BJ (cell line): ENCODE measurements at regions not wholly inside any gene's neighbourhood (a gene's known extent, or its start where the extent isn't known, plus 50 kb on each side); places are given as distances from the start of the nearest gene placed in this dataset.
"Not testable (repeated sequence)": the region's sequence is repeated elsewhere in the genome, so short reads cannot be mapped to it uniquely, and the experiment has no call there.

Source experiments
- CTCF ChIA-PET: fragments of 350-600 bp; formaldehyde crosslinking; extraction: SDS; loops from one replicate; lab custom pipeline; 2021; ENCODE audit warnings: antibody characterized with exemption, inconsistent platforms; lab: Yijun Ruan, JAX
- POLR2A ChIA-PET: fragments of 300-600 bp; sonication (Branson Sonifier 250); formaldehyde crosslinking; extraction: SDS; loops from one replicate; lab custom pipeline; 2021; ENCODE audit warnings: antibody characterized with exemption; lab: Charles Lee
- DNase-seq: peaks from one replicate; pipeline ENCODE4 v3.0.0-alpha.2; 2011; ENCODE audit warnings: low read depth
- H3K27me3 ChIP-seq: 2 replicates; pipeline ENCODE4 v1.6.0; 2011; ENCODE audit warnings: low read length; ENCODE audit not compliant: control insufficient read depth, insufficient read depth
- H3K36me3 ChIP-seq: 2 replicates; pipeline ENCODE4 v1.5.1; 2011; ENCODE audit warnings: low read length; ENCODE audit not compliant: control insufficient read depth, insufficient read depth
- H3K4me3 ChIP-seq: 2 replicates; pipeline ENCODE4 v1.5.1; 2011; ENCODE audit warnings: low read depth, mild to moderate bottlenecking, control low read depth, low read length
- CTCF ChIP-seq: IDR thresholded peaks from 2 replicates; pipeline ENCODE4 v1.5.1; 2011; ENCODE audit warnings: low read depth, mild to moderate bottlenecking, control low read depth, inconsistent platforms, low read length, moderate library complexity; ENCODE audit not compliant: insufficient read depth

GRCh38 chrX:128816919-128817318 is 706.4 kb downstream of the SMARCA1 start:
- ChIA-PET CTCF (no interaction called here), POLR2A (no interaction called here)
- no peak for DNase-seq
- no peaks in the 10 kb centered on the region for H3K27me3 ChIP-seq
- H3K36me3 ChIP-seq, result no peaks in the 10 kb centered on the region
- no peak for TF ChIP-seq CTCF
- no peak overlapping the region for H3K4me3 ChIP-seq

- ChIA-PET POLR2A (no interaction called here), CTCF (no interaction called here)
- no peak overlapping the region for H3K4me3 ChIP-seq
- H3K36me3 ChIP-seq, result no peaks in the 10 kb centered on the region
- DNase-seq, result no peak
- no peaks in the 10 kb centered on the region for H3K27me3 ChIP-seq
- no peak for TF ChIP-seq CTCF
Measured at GRCh38 chrX:128807367-128807766, 715.9 kb downstream of the SMARCA1 start.

GRCh38 chrX:128805236-128805635 is 718.1 kb downstream of the SMARCA1 start:
- Histone ChIP-seq H3K27me3 (no peaks in the 10 kb centered on the region), H3K4me3 (no peak overlapping the region), H3K36me3 (no peaks in the 10 kb centered on the region)
- CTCF ChIA-PET, result no interaction called here
- POLR2A ChIA-PET, result no interaction called here
- DNase-seq, result no peak
- no peak for TF ChIP-seq CTCF

- Histone ChIP-seq H3K27me3 (no peaks in the 10 kb centered on the region), H3K36me3 (no peaks in the 10 kb centered on the region), H3K4me3 (no peak overlapping the region)
- ChIA-PET POLR2A (no interaction called here), CTCF (no interaction called here)
- no peak for TF ChIP-seq CTCF
- no peak for DNase-seq
Measured at GRCh38 chrX:128804828-128805227, 718.5 kb downstream of the SMARCA1 start.

- Histone ChIP-seq H3K27me3 (no peaks in the 10 kb centered on the region), H3K36me3 (no peaks in the 10 kb centered on the region), H3K4me3 (no peak overlapping the region)
- ChIA-PET CTCF (no interaction called here), POLR2A (no interaction called here)
- DNase-seq, result no peak
- TF ChIP-seq CTCF, result no peak
Measured at GRCh38 chrX:128800138-128800537, 723.2 kb downstream of the SMARCA1 start.

GRCh38 chrX:128783139-128783538 is 730.9 kb upstream of the ACTRT1 start:
- POLR2A ChIA-PET, CTCF ChIA-PET, DNase-seq: not testable (repeated sequence)

More at GRCh38 chrX:128783139-128783538, 730.9 kb upstream of the ACTRT1 start:
- H3K27me3 ChIP-seq, H3K4me3 ChIP-seq, H3K36me3 ChIP-seq: not testable (repeated sequence)
